SJCRH30 (cell line): ENCODE measurements at regions not wholly inside any gene's neighbourhood (a gene's known extent, or its start where the extent isn't known, plus 50 kb on each side); places are given as distances from the start of the nearest gene placed in this dataset.

Experiments used
- DNase-seq, 2 experiments: peaks; one replicate each; pipeline ENCODE4 v3.0.0-alpha.2; 2015 to 2020
- H3K27ac ChIP-seq: fragments of 250-450 bp; sonication (Bioruptor Pico); 2 replicates; pipeline ENCODE4 v1.5.1; 2020; ENCODE audit warnings: mild to moderate bottlenecking, moderate library complexity
- H3K27me3 ChIP-seq: fragments of 250-450 bp; sonication (Bioruptor Pico); 2 replicates; pipeline ENCODE4 v1.5.1; 2020; ENCODE audit warnings: mild to moderate bottlenecking, moderate library complexity
- H3K36me3 ChIP-seq: fragments of 250-450 bp; sonication (Bioruptor Pico); 2 replicates; pipeline ENCODE4 v1.5.1; 2020; ENCODE audit warnings: mild to moderate bottlenecking, moderate library complexity
- H3K4me1 ChIP-seq: fragments of 250-450 bp; sonication (Bioruptor Pico); 2 replicates; pipeline ENCODE4 v1.5.1; 2020; ENCODE audit warnings: mild to moderate bottlenecking, moderate library complexity
- H3K4me3 ChIP-seq: fragments of 250-450 bp; sonication (Bioruptor Pico); 2 replicates; pipeline ENCODE4 v1.5.1; 2020; ENCODE audit warnings: mild to moderate bottlenecking, moderate library complexity
- H3K9me3 ChIP-seq: fragments of 250-450 bp; sonication (Bioruptor Pico); replicated peaks from 2 replicates; pipeline ENCODE4 v1.5.1; 2020; ENCODE audit warnings: mild to moderate bottlenecking, moderate library complexity

- H3K4me1 ChIP-seq, result no peaks in the 10 kb centered on the region
Observed at GRCh38 chr1:67515324-67516080, 85.3 kb upstream of the SERBP1 start.

GRCh38 chr1:67517046-67517445 is 86.8 kb upstream of the SERBP1 start:
- H3K27ac ChIP-seq, result no peak overlapping the region
- no peak for DNase-seq
- no peaks in the 10 kb centered on the region for H3K4me1 ChIP-seq
- H3K27me3 ChIP-seq, result no peaks in the 10 kb centered on the region
- no peaks in the 10 kb centered on the region for H3K9me3 ChIP-seq
- H3K4me3 ChIP-seq, result no peak overlapping the region
- no peaks in the 10 kb centered on the region for H3K36me3 ChIP-seq

More at GRCh38 chr1:67515324-67516080, 85.3 kb upstream of the SERBP1 start:
- H3K4me3 ChIP-seq, result no peak overlapping the region
- H3K9me3 ChIP-seq, result no peaks in the 10 kb centered on the region
- no peak for DNase-seq
- no peak overlapping the region for H3K27ac ChIP-seq
- no peaks in the 10 kb centered on the region for H3K27me3 ChIP-seq
- H3K36me3 ChIP-seq, result no peaks in the 10 kb centered on the region

GRCh38 chr1:67522001-67522441 is 91.8 kb upstream of the SERBP1 start:
- Histone ChIP-seq H3K9me3 (no peaks in the 10 kb centered on the region), H3K27me3 (no peaks in the 10 kb centered on the region; the same call in 1 of the 2 replicates), H3K36me3 (no peaks in the 10 kb centered on the region), H3K4me3 (no peak overlapping the region), H3K27ac (no peak overlapping the region), H3K4me1 (no peaks in the 10 kb centered on the region)
- DNase-seq, result no peak

- no peak for DNase-seq
- H3K27me3 ChIP-seq, result no peaks in the 10 kb centered on the region; the same call in 1 of the 2 replicates
- no peaks in the 10 kb centered on the region for H3K4me1 ChIP-seq
- H3K9me3 ChIP-seq, result no peaks in the 10 kb centered on the region
- H3K27ac ChIP-seq, result no peak overlapping the region
- no peaks in the 10 kb centered on the region for H3K36me3 ChIP-seq
- no peak overlapping the region for H3K4me3 ChIP-seq
Observed at GRCh38 chr1:67522793-67523192, 92.6 kb upstream of the SERBP1 start.

GRCh38 chr1:67524143-67525052 is 94.2 kb upstream of the SERBP1 start:
- H3K27me3 ChIP-seq, result no peaks in the 10 kb centered on the region; the same call in 1 of the 2 replicates
- no peak overlapping the region for H3K4me3 ChIP-seq
- H3K27ac ChIP-seq, result no peak overlapping the region
- no peak for DNase-seq
- H3K4me1 ChIP-seq, result no peaks in the 10 kb centered on the region
- no peaks in the 10 kb centered on the region for H3K36me3 ChIP-seq
- no peaks in the 10 kb centered on the region for H3K9me3 ChIP-seq

- no peak overlapping the region for H3K27ac ChIP-seq
- H3K36me3 ChIP-seq, result no peaks in the 10 kb centered on the region
- H3K9me3 ChIP-seq, result no peaks in the 10 kb centered on the region
- no peaks in the 10 kb centered on the region for H3K4me1 ChIP-seq
- H3K27me3 ChIP-seq, result no peaks in the 10 kb centered on the region; the same call in 1 of the 2 replicates
- no peak for DNase-seq
- H3K4me3 ChIP-seq, result no peak overlapping the region
Observed at GRCh38 chr1:67525053-67525760, 95.0 kb upstream of the SERBP1 start.

GRCh38 chr1:67528141-67528540 is 97.9 kb upstream of the SERBP1 start:
- no peaks in the 10 kb centered on the region for H3K36me3 ChIP-seq
- H3K4me3 ChIP-seq, result no peak overlapping the region
- no peak overlapping the region for H3K27ac ChIP-seq
- 0 out of 2 replicates have a peak, but pooled peaks cover 3% of the 10 kb centered on the region for H3K9me3 ChIP-seq
- DNase-seq, result no peak
- peaks cover 6% of the 10 kb centered on the region for H3K4me1 ChIP-seq
- H3K27me3 ChIP-seq, result no peaks in the 10 kb centered on the region; the same call in 1 of the 2 replicates

- Histone ChIP-seq H3K4me1 (peaks cover 14% of the 10 kb centered on the region), H3K4me3 (no peak overlapping the region), H3K36me3 (no peaks in the 10 kb centered on the region), H3K27ac (no peak overlapping the region), H3K9me3 (0 out of 2 replicates have a peak, but pooled peaks cover 3% of the 10 kb centered on the region), H3K27me3 (no peaks in the 10 kb centered on the region)
- no peak for DNase-seq
Observed at GRCh38 chr1:67530071-67530470, 99.9 kb upstream of the SERBP1 start.

GRCh38 chr1:67532452-67533216 is 102.4 kb upstream of the SERBP1 start:
- no peak overlapping the region for H3K4me3 ChIP-seq
- no peaks in the 10 kb centered on the region for H3K27me3 ChIP-seq
- DNase-seq, result peak; percentile 74 to 89
- 0 out of 2 replicates have a peak, but pooled peaks cover 3% of the 10 kb centered on the region for H3K9me3 ChIP-seq
- H3K4me1 ChIP-seq, result peaks cover 21% of the 10 kb centered on the region
- H3K27ac ChIP-seq, result no peak overlapping the region
- no peaks in the 10 kb centered on the region for H3K36me3 ChIP-seq

GRCh38 chr1:67534627-67535065 is 104.4 kb upstream of the SERBP1 start:
- H3K27ac ChIP-seq, result peak overlapping the region; percentile 30
- no peaks in the 10 kb centered on the region for H3K36me3 ChIP-seq
- H3K4me1 ChIP-seq, result peaks cover 21% of the 10 kb centered on the region
- H3K4me3 ChIP-seq, result no peak overlapping the region
- no peaks in the 10 kb centered on the region for H3K27me3 ChIP-seq
- 0 out of 2 replicates have a peak, but pooled peaks cover 3% of the 10 kb centered on the region for H3K9me3 ChIP-seq
- DNase-seq, result peak; percentile 85 to 92

GRCh38 chr1:67535474-67535873 is 105.3 kb upstream of the SERBP1 start:
- Histone ChIP-seq H3K36me3 (no peaks in the 10 kb centered on the region), H3K27ac (no peak overlapping the region; the same call in 1 of the 2 replicates), H3K9me3 (0 out of 2 replicates have a peak, but pooled peaks cover 3% of the 10 kb centered on the region), H3K27me3 (no peaks in the 10 kb centered on the region), H3K4me3 (no peak overlapping the region), H3K4me1 (peaks cover 28% of the 10 kb centered on the region)
- peak; percentile 84 to 91 for DNase-seq

GRCh38 chr1:67536957-67537666 is 106.9 kb upstream of the SERBP1 start:
- no peaks in the 10 kb centered on the region for H3K27me3 ChIP-seq
- no peak overlapping the region for H3K4me3 ChIP-seq
- H3K36me3 ChIP-seq, result no peaks in the 10 kb centered on the region
- H3K9me3 ChIP-seq, result 0 out of 2 replicates have a peak, but pooled peaks cover 3% of the 10 kb centered on the region
- no peak overlapping the region for H3K27ac ChIP-seq
- H3K4me1 ChIP-seq, result peaks cover 43% of the 10 kb centered on the region
- no peak for DNase-seq

GRCh38 chr1:67537667-67538018 is 107.4 kb upstream of the SERBP1 start:
- H3K4me3 ChIP-seq, result no peak overlapping the region

More at GRCh38 chr1:67537667-67538018, 107.4 kb upstream of the SERBP1 start:
- no peak for DNase-seq
- H3K27ac ChIP-seq, result no peak overlapping the region
- H3K4me1 ChIP-seq, result peaks cover 45% of the 10 kb centered on the region
- no peaks in the 10 kb centered on the region for H3K27me3 ChIP-seq
- H3K9me3 ChIP-seq, result 0 out of 2 replicates have a peak, but pooled peaks cover under 1% of the 10 kb centered on the region
- no peaks in the 10 kb centered on the region for H3K36me3 ChIP-seq
